ENCODE measurements at regions not wholly inside any gene's neighbourhood (a gene's known extent, or its start where the extent isn't known, plus 50 kb on each side); places are given as distances from the start of the nearest gene placed in this dataset.

DNA sequence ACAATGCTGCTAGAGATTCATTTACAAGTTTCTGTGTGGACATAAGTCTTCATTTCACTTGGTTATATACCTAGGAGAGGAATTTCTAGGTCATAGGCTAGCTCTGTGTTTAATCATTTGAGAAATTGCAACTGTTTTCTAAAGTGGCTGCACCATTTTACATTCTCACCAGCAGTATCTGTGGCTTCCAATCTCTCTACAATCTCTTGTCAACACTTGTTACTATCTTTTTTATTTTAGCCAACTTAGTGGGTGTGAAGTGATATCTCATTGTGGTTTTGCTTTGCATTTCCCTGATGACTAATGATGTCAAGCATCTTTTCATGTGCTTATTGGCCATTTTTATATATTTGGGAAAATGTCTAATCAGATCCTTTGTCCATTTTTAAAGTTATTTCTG lies 53.0 kb upstream of the DRGX start:
- TF ChIP-seq, protein P1, sequence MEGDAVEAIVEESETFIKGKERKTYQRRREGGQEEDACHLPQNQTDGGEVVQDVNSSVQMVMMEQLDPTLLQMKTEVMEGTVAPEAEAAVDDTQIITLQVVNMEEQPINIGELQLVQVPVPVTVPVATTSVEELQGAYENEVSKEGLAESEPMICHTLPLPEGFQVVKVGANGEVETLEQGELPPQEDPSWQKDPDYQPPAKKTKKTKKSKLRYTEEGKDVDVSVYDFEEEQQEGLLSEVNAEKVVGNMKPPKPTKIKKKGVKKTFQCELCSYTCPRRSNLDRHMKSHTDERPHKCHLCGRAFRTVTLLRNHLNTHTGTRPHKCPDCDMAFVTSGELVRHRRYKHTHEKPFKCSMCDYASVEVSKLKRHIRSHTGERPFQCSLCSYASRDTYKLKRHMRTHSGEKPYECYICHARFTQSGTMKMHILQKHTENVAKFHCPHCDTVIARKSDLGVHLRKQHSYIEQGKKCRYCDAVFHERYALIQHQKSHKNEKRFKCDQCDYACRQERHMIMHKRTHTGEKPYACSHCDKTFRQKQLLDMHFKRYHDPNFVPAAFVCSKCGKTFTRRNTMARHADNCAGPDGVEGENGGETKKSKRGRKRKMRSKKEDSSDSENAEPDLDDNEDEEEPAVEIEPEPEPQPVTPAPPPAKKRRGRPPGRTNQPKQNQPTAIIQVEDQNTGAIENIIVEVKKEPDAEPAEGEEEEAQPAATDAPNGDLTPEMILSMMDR (IDR thresholded peaks at IDR 0.05) = no peak
- no peak for TF ChIP-seq POLR2A (IDR thresholded peaks at IDR 0.05)

Measured in esophagus squamous epithelium (tissue), 4 donors.